Fibroblast of skin of right biceps (primary cell): ENCODE measurements at regions not wholly inside any gene's neighbourhood (a gene's known extent, or its start where the extent isn't known, plus 50 kb on each side); places are given as distances from the start of the nearest gene placed in this dataset.
"Not testable (repeated sequence)": the region's sequence is repeated elsewhere in the genome, so short reads cannot be mapped to it uniquely, and the experiment has no call there.

Source experiments
- DNase-seq: peaks from one replicate; pipeline ENCODE4 v3.0.0-alpha.2; 2013

- DNase-seq = not testable (repeated sequence)
Measured at GRCh38 chr15:24202297-24202696, 473.3 kb upstream of the NPAP1 start.

GRCh38 chr15:24211742-24212476 lies 463.7 kb upstream of the NPAP1 start:
- not testable (repeated sequence) for DNase-seq

GRCh38 chr15:24223739-24224138 lies 451.8 kb upstream of the NPAP1 start:
- DNase-seq = no peak

DNA sequence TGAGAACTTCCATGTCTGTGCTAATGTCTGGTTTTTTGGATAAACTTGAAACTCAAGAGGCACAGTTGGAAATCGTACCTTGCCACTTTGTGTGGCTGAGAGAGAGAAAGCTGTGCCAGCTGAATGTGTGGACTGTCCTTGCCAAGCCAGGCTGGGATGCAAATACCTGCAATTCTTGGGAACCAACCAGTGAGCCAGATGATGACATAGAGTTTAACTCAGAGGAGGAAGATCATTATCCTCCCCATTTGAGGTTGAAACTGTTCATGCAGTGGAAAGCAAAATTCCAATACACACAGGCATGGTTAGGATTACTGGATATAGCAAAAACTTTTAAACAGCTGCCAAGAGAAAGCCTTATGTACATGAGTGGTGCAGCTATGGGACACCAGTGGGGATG lies 451.4 kb upstream of the NPAP1 start:
- no peak for DNase-seq

DNA sequence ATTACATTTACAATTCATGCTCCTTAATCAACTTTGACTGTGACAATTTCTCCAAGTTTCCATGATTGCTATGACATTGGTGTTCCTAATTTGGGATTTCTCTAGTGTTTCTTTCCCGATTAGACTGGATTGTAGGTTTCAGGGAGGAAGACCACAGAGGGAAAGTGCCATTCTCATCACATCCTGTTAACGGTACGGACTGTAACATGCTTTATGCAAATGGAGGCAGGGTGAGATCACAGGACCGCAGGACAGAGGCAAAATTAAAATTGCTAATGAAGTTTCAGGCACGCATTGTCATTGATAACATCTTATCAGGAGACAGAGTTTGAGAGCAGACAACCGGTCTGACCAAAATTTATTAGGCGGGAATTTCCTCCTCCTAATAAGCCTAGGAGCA lies 446.7 kb upstream of the NPAP1 start:
- DNase-seq = not testable (repeated sequence)

DNA sequence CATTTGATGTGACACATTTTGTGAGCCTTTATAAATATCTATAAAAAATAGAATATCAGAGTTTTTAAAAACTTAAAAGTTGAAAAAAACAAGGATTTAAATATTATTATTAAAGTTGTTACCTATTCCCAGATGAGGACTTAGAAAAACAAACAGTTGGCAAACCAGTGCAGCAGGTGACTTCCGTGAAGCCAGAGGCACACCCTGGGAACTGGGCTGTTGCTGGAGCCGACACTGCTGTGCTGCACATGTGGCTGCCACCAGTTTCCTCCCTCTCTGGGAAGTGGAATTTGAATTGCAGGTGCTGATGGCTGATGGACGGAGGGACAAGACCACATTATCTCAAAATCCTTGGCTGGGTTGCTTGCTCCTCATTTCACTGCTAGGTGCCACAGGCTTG lies 442.4 kb upstream of the NPAP1 start:
- not testable (repeated sequence) for DNase-seq

- DNase-seq = not testable (repeated sequence)
Measured at GRCh38 chr15:24240580-24240979, 435.0 kb upstream of the NPAP1 start.

GRCh38 chr15:24259106-24259505 lies 416.5 kb upstream of the NPAP1 start:
- not testable (repeated sequence) for DNase-seq

DNA sequence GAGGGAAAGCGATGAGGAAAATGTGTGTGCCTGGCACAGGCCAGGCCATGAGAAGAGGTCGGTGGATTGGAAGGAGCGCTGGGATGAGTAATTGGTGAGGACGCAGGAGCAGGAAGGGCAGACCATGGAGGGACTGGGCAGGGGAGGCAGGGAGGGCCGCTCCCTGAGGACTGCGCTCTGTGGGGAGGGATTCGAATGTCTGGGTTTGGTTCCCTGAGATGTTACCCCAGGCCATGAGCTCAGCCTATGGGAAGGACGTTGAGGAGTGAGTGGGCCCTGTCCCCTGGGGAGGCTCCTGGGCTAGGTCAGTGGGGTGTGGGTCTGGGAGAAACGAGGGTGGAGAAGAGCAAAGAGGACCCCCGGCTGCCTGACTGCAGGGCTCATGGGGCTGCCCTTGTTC lies 415.2 kb upstream of the NPAP1 start:
- DNase-seq = not testable (repeated sequence)

DNA sequence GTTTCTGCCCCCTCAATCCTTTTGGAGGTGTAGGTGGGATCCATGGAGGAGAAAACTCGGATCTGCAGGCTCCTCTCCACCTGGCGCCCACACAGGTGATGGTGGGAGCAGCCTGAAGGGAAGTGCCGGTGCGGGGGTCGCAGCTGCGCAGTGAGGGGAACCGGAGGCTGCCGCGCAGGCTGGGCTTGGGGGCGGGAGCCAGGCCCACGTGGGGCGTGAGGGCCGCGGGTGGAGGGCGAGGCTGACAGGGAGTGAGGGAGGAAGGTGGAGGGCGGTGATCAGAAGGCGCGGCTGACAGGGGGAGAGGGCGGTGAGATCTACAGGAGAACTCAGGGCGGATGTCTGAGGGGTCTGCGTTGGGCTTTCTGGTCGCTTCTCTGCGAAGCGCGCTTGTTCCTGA lies 414.7 kb upstream of the NPAP1 start:
- not testable (repeated sequence) for DNase-seq

GRCh38 chr15:24268536-24269165 lies 406.9 kb upstream of the NPAP1 start:
- not testable (repeated sequence) for DNase-seq

DNA sequence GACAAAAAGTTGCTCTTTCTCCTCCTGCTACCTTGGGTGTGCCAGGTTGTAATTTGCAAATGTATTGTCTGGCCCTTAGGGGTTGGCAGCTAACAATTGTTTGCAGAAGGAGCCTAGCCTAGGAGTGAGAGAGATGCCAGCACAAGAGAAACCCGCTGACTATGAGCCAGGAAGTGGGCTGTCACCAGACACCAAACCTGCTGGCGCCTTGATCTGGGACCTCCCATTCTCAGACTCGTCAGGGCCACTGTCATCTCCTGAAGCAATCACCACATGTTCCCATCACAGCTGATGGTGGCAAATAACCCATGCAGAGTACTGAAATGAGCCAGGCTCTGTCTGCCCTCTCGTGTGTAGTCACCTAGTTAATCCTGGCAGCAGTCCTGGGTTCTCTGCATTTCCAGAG lies 406.4 kb upstream of the NPAP1 start:
- DNase-seq = no peak

GRCh38 chr15:24269923-24270322 lies 405.7 kb upstream of the NPAP1 start:
- no peak for DNase-seq

DNA sequence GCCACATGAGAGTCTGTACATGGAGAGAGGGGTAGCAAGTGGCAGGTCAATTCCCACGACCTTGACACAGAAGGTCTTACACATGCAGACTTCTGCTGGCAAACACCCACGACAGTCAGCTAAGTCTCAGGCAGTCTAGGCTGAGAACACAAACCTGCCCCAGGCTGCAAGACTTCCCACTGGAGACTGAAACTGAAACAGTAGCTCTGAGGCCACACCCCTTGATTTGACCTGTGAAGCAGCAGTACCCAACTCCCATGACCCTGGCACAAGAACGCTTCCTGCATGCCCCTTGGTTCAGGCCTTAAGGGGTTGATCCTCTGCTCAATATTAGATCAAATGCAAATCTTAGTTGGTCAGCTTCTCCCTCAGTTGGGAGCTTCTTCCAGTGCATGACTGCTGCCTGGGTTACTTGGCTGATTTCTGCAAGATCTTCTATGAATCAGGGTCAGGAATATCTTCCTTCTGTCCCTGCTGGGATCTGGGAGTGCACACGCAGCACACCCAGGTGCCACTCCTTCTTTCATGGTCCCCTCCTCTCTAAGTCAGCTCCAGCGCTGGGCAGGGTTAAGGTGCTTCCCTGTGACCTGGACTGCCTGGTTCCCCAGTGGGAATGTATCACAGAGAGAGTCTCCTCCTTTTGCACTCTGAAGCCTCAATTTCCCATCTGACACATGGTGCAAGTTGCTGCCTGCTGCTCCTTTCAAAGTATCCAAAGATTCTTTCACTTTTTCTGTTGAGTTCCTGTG lies 403.9 kb upstream of the NPAP1 start:
- DNase-seq = not testable (repeated sequence)

DNA sequence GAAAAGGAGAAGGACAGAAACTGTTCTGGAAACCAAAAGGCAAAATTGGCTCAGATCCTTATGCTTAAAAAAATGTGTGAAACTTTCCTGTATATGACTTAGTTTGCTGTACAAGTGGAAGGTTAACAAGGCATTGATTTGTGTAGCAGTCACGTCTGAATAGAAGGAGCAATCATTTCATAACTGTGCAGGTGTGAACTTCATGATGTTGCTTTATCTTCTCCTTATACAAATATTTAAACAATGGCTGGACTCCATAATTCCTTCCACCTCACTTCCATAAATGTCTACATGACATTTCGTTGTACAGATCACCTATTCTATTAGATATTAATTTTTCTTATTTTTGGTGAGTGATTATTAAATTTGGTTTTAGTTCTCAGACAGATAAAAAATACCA lies 382.7 kb upstream of the NPAP1 start:
- DNase-seq = no peak

DNA sequence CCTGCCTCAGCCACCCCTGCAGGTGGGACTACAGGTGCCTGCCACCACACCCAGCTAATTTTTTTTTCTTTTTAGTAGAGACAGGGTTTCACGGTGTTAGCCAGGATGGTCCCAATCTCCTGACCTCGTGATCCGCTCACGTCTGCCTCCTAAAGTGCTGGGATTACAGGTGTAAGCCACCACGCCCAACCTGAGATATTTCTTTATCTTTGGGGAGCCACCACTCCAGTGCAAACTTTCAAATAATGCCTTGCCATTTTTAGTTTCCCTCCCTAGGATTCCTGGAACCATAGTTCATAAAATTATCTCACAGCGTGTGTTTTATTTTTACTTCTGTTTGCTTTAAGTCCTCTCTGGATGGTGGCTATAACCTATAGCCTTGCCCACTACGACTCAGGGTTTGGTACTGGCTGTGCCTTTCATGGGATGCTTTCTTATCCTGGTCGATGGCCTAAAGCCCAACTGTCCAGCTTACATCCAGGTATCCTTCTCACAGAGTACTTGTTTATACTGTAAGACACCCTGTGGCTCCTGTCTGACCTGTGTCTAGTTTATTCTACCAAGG lies 374.7 kb upstream of the NPAP1 start:
- not testable (repeated sequence) for DNase-seq

- DNase-seq = not testable (repeated sequence)
Measured at GRCh38 chr15:24301999-24302398, 373.6 kb upstream of the NPAP1 start.

DNA sequence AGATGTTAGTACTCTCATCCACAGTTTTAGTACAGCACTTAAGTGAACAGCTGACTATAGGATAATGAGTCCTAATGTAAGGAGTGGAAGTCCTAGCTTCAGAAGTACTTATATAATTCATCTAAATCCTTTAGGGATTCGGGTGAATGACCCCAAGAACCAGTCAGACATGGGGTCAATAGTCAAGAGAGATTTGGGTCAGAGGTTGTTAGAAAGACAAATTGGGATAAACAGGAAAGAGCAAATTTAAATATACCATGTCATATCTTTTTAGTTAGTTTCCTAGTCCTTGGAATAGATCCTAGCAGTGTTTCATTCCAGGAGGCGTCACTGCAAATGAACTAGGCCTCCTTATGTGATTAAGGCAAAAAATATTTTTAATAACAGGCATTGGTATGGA lies 370.8 kb upstream of the NPAP1 start:
- not testable (repeated sequence) for DNase-seq

- not testable (repeated sequence) for DNase-seq
Measured at GRCh38 chr15:24305643-24306042, 369.9 kb upstream of the NPAP1 start.

DNA sequence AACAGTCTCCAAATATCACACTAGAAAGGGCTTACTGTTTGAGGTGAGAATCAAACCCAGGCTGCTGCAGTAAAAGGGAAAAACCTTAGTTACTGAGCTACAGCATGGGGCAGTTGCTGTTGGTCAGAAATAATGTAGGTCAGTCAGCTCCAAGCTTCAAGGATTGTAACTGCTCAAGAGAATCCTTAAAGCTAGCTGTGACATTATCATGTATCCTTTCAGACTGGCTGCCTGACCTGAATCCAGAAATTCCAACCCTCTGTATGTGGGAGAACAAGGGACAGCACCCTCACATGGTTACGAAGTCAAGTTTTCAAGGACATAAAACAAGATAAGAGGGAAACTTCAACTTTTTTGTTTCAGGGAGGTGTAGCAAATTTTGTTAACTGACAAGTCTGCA lies 365.9 kb upstream of the NPAP1 start:
- not testable (repeated sequence) for DNase-seq

DNA sequence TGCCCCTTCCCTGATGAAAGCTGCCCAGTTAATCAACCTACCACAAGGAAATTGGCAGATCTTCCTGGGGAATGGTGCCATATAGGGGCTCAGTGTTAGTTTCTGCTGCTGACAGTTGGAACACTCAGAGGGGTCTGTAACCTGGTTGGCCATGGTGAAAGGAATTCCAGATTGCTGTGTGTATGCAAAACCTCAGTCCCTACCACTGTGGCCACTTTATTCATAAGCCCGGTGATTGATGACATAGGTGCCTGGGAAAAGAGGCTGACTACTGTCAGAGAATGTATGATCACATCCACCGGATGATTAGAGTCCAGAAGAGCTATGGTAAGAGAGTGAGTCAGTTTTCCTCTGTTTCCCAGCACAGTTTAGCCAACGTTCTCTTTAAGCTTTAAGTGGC lies 363.9 kb upstream of the NPAP1 start:
- DNase-seq = not testable (repeated sequence)

GRCh38 chr15:24316326-24316725 lies 359.2 kb upstream of the NPAP1 start:
- DNase-seq = not testable (repeated sequence)

GRCh38 chr15:24318981-24319380 lies 356.6 kb upstream of the NPAP1 start:
- no peak for DNase-seq
